Upper lobe of right lung (tissue), 1 donor: ENCODE measurements at regions not wholly inside any gene's neighbourhood (a gene's known extent, or its start where the extent isn't known, plus 50 kb on each side); places are given as distances from the start of the nearest gene placed in this dataset.

Experiments
- ATAC-seq: fragments of 200-7000 bp; cut with Tn5 transposase; one replicate; pipeline ENCODE4 v1.9.1; 2020; ENCODE audit warnings: mild to moderate bottlenecking, moderate library complexity
- DNase-seq: peaks from one replicate; pipeline ENCODE4 v3.0.0-alpha.2; 2020
- H3K27ac ChIP-seq: fragments of 200-600 bp; one replicate; pipeline ENCODE4 v1.8.0; 2022
- H3K27me3 ChIP-seq: fragments of 200-600 bp; one replicate; pipeline ENCODE4 v1.8.0; 2022; ENCODE audit warnings: mild to moderate bottlenecking
- H3K36me3 ChIP-seq: fragments of 200-600 bp; one replicate; pipeline ENCODE4 v1.8.0; 2022
- H3K4me1 ChIP-seq: fragments of 200-600 bp; one replicate; pipeline ENCODE4 v1.8.0; 2022
- H3K4me3 ChIP-seq: fragments of 200-600 bp; one replicate; pipeline ENCODE4 v1.8.0; 2022; ENCODE audit warnings: mild to moderate bottlenecking
- H3K9me3 ChIP-seq: fragments of 200-600 bp; one replicate; pipeline ENCODE4 v1.8.0; 2022
- CTCF ChIP-seq: fragments of 200-600 bp; IDR thresholded peaks from one replicate; pipeline ENCODE4 v1.8.0; 2022; ENCODE audit warnings: antibody characterized with exemption
- intact Hi-C: fragments of 100-400 bp; cut with DNase I; formaldehyde crosslinking; loops from one replicate; pipeline ENCODE4 v1.11.0; 2022
- donor health status: DM: no; HTN: yes; CAD: no; lungs with severe emphysema.

GRCh38 chr3:146382386-146382785 is 87.0 kb downstream of the PLSCR2 start:
- H3K36me3 ChIP-seq, result no peaks in the 10 kb centered on the region
- no peak for DNase-seq
- H3K4me3 ChIP-seq, result no peak overlapping the region
- no peak for ATAC-seq
- no peak overlapping the region for H3K27ac ChIP-seq
- intact Hi-C loops, result no loop called here
- H3K27me3 ChIP-seq, result no peaks in the 10 kb centered on the region
- TF ChIP-seq CTCF, result no peak
- H3K9me3 ChIP-seq, result no peaks in the 10 kb centered on the region
- H3K4me1 ChIP-seq, result no peaks in the 10 kb centered on the region

- TF ChIP-seq CTCF, result no peak
- Histone ChIP-seq H3K27ac (no peak overlapping the region), H3K4me1 (no peaks in the 10 kb centered on the region), H3K27me3 (no peaks in the 10 kb centered on the region), H3K9me3 (no peaks in the 10 kb centered on the region), H3K36me3 (no peaks in the 10 kb centered on the region), H3K4me3 (no peak overlapping the region)
- intact Hi-C loops, result no loop called here
- DNase-seq (no peak), ATAC-seq (no peak)
These were observed 89.3 kb downstream of the PLSCR2 start for GRCh38 chr3:146380046-146380445.

GRCh38 chr3:146375219-146375618 is 94.1 kb downstream of the PLSCR2 start:
- Histone ChIP-seq H3K27me3 (no peaks in the 10 kb centered on the region), H3K9me3 (no peaks in the 10 kb centered on the region), H3K27ac (no peak overlapping the region), H3K36me3 (no peaks in the 10 kb centered on the region), H3K4me1 (no peaks in the 10 kb centered on the region), H3K4me3 (no peak overlapping the region)
- TF ChIP-seq CTCF, result no peak
- ATAC-seq, result no peak
- intact Hi-C loops, result no loop called here
- no peak for DNase-seq

GRCh38 chr3:146374146-146374545 is 95.2 kb downstream of the PLSCR2 start:
- TF ChIP-seq CTCF, result no peak
- Histone ChIP-seq H3K36me3 (no peaks in the 10 kb centered on the region), H3K4me1 (no peaks in the 10 kb centered on the region), H3K27me3 (no peaks in the 10 kb centered on the region), H3K4me3 (no peak overlapping the region), H3K9me3 (no peaks in the 10 kb centered on the region), H3K27ac (no peak overlapping the region)
- ATAC-seq (no peak), DNase-seq (no peak)
- intact Hi-C loops, result no loop called here

- no peak for DNase-seq
- Histone ChIP-seq H3K27me3 (no peaks in the 10 kb centered on the region), H3K36me3 (no peaks in the 10 kb centered on the region), H3K4me3 (no peak overlapping the region), H3K4me1 (no peaks in the 10 kb centered on the region), H3K9me3 (no peaks in the 10 kb centered on the region), H3K27ac (no peak overlapping the region)
- ATAC-seq, result no peak
- intact Hi-C loops, result no loop called here
- no peak for TF ChIP-seq CTCF
These were observed 97.5 kb downstream of the PLSCR2 start for GRCh38 chr3:146371902-146372301.

GRCh38 chr3:146368882-146369523 is 100.4 kb downstream of the PLSCR2 start:
- H3K9me3 ChIP-seq, result no peaks in the 10 kb centered on the region
- no peak overlapping the region for H3K4me3 ChIP-seq
- TF ChIP-seq CTCF, result no peak
- no peaks in the 10 kb centered on the region for H3K4me1 ChIP-seq
- H3K36me3 ChIP-seq, result no peaks in the 10 kb centered on the region
- no peaks in the 10 kb centered on the region for H3K27me3 ChIP-seq
- DNase-seq (no peak), ATAC-seq (no peak)
- no peak overlapping the region for H3K27ac ChIP-seq
- intact Hi-C loops, result no loop called here
